Omental fat pad (tissue), 3 donors: ENCODE measurements at regions not wholly inside any gene's neighbourhood (a gene's known extent, or its start where the extent isn't known, plus 50 kb on each side); places are given as distances from the start of the nearest gene placed in this dataset.

Experiments
- ATAC-seq: fragments of 150-250 bp; one replicate; pipeline ENCODE4 v1.9.1; 2016; ENCODE audit warnings: mild to moderate bottlenecking, moderate library complexity; ENCODE audit not compliant: low FRiP score
- DNase-seq: peaks from one replicate; pipeline ENCODE4 v3.0.0-alpha.2; 2019; ENCODE audit warnings: low spot score
- CTCF ChIP-seq, 3 donors: fragments of 450-650 bp; IDR thresholded peaks; one replicate each; pipeline ENCODE4 v1.5.1; 2016 to 2017; ENCODE audit warnings: antibody characterized with exemption in 3 of 3, mild to moderate bottlenecking in 3 of 3, moderate library complexity in 2 of 3

- no peak for DNase-seq
- TF ChIP-seq CTCF (IDR thresholded peaks at IDR 0.05) = no peak
- ATAC-seq = no peak
These were observed 1011.3 kb upstream of the NR2F2 start for GRCh38 chr15:95319242-95319641.

- DNase-seq (no peak), ATAC-seq (no peak)
- no peak for TF ChIP-seq CTCF (IDR thresholded peaks at IDR 0.05)
These were observed 1006.7 kb upstream of the NR2F2 start for GRCh38 chr15:95323796-95324195.

- DNase-seq = no peak
- ATAC-seq = no peak
- TF ChIP-seq CTCF (IDR thresholded peaks at IDR 0.05) = no peak
These were observed 1005.8 kb upstream of the NR2F2 start for GRCh38 chr15:95324656-95325055.

GRCh38 chr15:95325763-95326404 is 1004.6 kb upstream of the NR2F2 start:
- no peak for ATAC-seq
- no peak for TF ChIP-seq CTCF (IDR thresholded peaks at IDR 0.05)
- DNase-seq = no peak

GRCh38 chr15:95326431-95327182 is 1003.9 kb upstream of the NR2F2 start:
- ATAC-seq (peak; percentile 37), DNase-seq (no peak)
- TF ChIP-seq CTCF (IDR thresholded peaks at IDR 0.05) = no peak

GRCh38 chr15:95327183-95327525 is 1003.3 kb upstream of the NR2F2 start:
- no peak for ATAC-seq
- DNase-seq = no peak

More at GRCh38 chr15:95327183-95327525, 1003.3 kb upstream of the NR2F2 start:
- no peak for TF ChIP-seq CTCF (IDR thresholded peaks at IDR 0.05)
